Peyer's patch (tissue), 4 donors: ENCODE measurements at regions not wholly inside any gene's neighbourhood (a gene's known extent, or its start where the extent isn't known, plus 50 kb on each side); places are given as distances from the start of the nearest gene placed in this dataset.

Experiments
- POLR2A ChIP-seq, 2 donors: fragments of 450-650 bp; IDR thresholded peaks; one replicate each; pipeline ENCODE4 v1.5.1; 2017; ENCODE audit warnings: antibody characterized with exemption in 2 of 2, mild to moderate bottlenecking in 2 of 2, moderate library complexity in 2 of 2
- TF ChIP-seq, protein P1 (sequence below), 6 experiments: fragments of 450-650 bp in 4 of 6; fragments of 200-600 bp in 2 of 6; sonication (generic) in 1 of 6; IDR thresholded peaks; one replicate each; pipeline ENCODE4 v1.5.1; 2017 to 2019; ENCODE audit warnings: antibody characterized with exemption in 6 of 6, mild to moderate bottlenecking in 3 of 6, moderate library complexity in 1 of 6

GRCh38 chr1:60703155-60703554 is 379.2 kb upstream of the NFIA start:
- TF ChIP-seq, protein P1, sequence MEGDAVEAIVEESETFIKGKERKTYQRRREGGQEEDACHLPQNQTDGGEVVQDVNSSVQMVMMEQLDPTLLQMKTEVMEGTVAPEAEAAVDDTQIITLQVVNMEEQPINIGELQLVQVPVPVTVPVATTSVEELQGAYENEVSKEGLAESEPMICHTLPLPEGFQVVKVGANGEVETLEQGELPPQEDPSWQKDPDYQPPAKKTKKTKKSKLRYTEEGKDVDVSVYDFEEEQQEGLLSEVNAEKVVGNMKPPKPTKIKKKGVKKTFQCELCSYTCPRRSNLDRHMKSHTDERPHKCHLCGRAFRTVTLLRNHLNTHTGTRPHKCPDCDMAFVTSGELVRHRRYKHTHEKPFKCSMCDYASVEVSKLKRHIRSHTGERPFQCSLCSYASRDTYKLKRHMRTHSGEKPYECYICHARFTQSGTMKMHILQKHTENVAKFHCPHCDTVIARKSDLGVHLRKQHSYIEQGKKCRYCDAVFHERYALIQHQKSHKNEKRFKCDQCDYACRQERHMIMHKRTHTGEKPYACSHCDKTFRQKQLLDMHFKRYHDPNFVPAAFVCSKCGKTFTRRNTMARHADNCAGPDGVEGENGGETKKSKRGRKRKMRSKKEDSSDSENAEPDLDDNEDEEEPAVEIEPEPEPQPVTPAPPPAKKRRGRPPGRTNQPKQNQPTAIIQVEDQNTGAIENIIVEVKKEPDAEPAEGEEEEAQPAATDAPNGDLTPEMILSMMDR (IDR thresholded peaks at IDR 0.05): no peak
- no peak for TF ChIP-seq POLR2A (IDR thresholded peaks at IDR 0.05)
